Osteocyte (in vitro differentiated cells): ENCODE measurements at regions not wholly inside any gene's neighbourhood (a gene's known extent, or its start where the extent isn't known, plus 50 kb on each side); places are given as distances from the start of the nearest gene placed in this dataset.

Experiments used
- DNase-seq: peaks from one replicate; pipeline ENCODE4 v3.0.0; 2021; ENCODE audit warnings: mixed read lengths; ENCODE audit not compliant: unreplicated experiment; ENCODE audit errors: extremely low spot score
- H3K27ac Mint-ChIP-seq: one replicate; pipeline ENCODE4 v1.8.0; 2021; ENCODE audit warnings: mild to moderate bottlenecking, mixed read lengths; ENCODE audit not compliant: unreplicated experiment
- H3K27me3 Mint-ChIP-seq: one replicate; pipeline ENCODE4 v1.8.0; 2021; ENCODE audit warnings: mixed read lengths; ENCODE audit not compliant: unreplicated experiment
- H3K36me3 Mint-ChIP-seq: one replicate; pipeline ENCODE4 v1.8.0; 2021; ENCODE audit warnings: mixed read lengths; ENCODE audit not compliant: unreplicated experiment
- H3K4me1 Mint-ChIP-seq: one replicate; pipeline ENCODE4 v1.8.0; 2021; ENCODE audit warnings: mixed read lengths; ENCODE audit not compliant: unreplicated experiment
- H3K4me3 Mint-ChIP-seq: one replicate; pipeline ENCODE4 v1.8.0; 2021; ENCODE audit warnings: mild to moderate bottlenecking, moderate library complexity, mixed read lengths; ENCODE audit not compliant: unreplicated experiment
- H3K9me3 Mint-ChIP-seq: one replicate; pipeline ENCODE4 v1.8.0; 2021; ENCODE audit warnings: mixed read lengths; ENCODE audit not compliant: unreplicated experiment
- TF ChIP-seq, protein P1 (sequence below): fragments of 200-600 bp; sonication (generic); IDR thresholded peaks from 2 replicates; pipeline ENCODE4 v1.5.0; 2021; ENCODE audit warnings: antibody characterized with exemption, mild to moderate bottlenecking, moderate library complexity

DNA sequence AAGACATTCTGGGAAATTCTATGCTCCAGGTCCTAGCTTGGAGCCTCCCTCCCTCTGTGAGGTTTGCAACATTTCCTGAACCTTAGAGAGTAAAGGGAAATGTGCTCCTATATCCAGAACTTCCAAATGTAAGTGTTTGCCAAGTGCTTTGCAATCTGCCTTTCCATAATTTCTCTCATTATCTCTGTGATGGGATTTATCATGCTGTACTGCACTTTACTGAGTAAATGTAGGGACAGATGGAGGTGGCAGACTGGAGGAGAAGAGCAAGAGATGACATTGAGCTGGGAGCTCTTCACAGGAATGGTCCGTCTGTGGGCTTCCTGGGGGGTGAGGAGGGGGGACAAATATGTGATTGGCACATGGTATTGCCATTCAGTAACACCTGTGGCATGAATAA lies 184.3 kb downstream of the SOX4 start:
- Mint-ChIP-seq H3K4me1 (peaks cover 7% of the 10 kb centered on the region), H3K9me3 (no peaks in the 10 kb centered on the region), H3K4me3 (no peak overlapping the region), H3K27ac (no peak overlapping the region), H3K27me3 (no peaks in the 10 kb centered on the region), H3K36me3 (no peaks in the 10 kb centered on the region)
- TF ChIP-seq, protein P1, sequence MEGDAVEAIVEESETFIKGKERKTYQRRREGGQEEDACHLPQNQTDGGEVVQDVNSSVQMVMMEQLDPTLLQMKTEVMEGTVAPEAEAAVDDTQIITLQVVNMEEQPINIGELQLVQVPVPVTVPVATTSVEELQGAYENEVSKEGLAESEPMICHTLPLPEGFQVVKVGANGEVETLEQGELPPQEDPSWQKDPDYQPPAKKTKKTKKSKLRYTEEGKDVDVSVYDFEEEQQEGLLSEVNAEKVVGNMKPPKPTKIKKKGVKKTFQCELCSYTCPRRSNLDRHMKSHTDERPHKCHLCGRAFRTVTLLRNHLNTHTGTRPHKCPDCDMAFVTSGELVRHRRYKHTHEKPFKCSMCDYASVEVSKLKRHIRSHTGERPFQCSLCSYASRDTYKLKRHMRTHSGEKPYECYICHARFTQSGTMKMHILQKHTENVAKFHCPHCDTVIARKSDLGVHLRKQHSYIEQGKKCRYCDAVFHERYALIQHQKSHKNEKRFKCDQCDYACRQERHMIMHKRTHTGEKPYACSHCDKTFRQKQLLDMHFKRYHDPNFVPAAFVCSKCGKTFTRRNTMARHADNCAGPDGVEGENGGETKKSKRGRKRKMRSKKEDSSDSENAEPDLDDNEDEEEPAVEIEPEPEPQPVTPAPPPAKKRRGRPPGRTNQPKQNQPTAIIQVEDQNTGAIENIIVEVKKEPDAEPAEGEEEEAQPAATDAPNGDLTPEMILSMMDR = no peak
- no peak for DNase-seq

DNA sequence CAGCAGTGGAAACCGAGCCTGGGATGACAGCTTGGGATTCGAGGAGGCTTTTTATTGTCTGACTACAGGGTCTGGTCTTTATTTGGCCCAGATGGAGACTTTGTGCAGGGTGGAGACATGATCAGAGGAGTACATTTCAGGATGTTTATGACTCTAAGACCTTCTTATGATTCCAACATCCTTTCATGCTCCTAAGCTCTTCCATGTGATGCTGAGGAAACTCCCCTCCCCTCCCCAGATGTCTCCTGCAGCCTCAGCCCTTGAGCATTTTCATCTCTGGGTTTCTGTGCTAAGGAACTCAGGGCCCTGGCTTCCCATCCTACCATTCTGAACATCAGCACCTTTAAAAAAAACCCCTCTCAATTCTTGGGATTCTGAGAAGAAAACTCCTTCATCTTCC lies 186.6 kb downstream of the SOX4 start:
- Mint-ChIP-seq H3K36me3 (no peaks in the 10 kb centered on the region), H3K4me1 (peaks cover 7% of the 10 kb centered on the region), H3K9me3 (no peaks in the 10 kb centered on the region), H3K27me3 (no peaks in the 10 kb centered on the region), H3K27ac (no peak overlapping the region), H3K4me3 (no peak overlapping the region)
- TF ChIP-seq, protein P1 = no peak
- no peak for DNase-seq

DNA sequence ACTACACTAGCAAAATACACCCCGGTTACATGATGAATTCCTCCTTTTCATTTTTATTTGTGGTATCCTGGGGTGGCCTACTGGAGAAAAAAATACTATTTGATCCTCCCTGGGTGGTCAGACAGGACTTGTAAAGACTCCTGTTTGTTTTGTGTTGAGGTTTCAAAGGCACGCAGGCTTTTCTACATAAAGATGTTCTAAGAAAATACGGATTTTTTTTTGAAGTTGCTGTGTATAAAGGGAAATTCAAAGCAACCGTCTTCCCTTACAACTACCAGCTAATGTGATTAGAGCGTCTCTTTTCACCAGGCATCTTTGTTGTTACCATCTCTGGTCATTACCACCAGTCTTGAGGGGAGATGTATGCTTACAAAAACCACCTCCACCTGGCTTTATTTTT lies 187.1 kb downstream of the SOX4 start:
- Mint-ChIP-seq H3K4me3 (no peak overlapping the region), H3K27me3 (no peaks in the 10 kb centered on the region), H3K9me3 (no peaks in the 10 kb centered on the region), H3K4me1 (peaks cover 7% of the 10 kb centered on the region), H3K36me3 (no peaks in the 10 kb centered on the region), H3K27ac (no peak overlapping the region)
- TF ChIP-seq, protein P1 = no peak
- no peak for DNase-seq

DNA sequence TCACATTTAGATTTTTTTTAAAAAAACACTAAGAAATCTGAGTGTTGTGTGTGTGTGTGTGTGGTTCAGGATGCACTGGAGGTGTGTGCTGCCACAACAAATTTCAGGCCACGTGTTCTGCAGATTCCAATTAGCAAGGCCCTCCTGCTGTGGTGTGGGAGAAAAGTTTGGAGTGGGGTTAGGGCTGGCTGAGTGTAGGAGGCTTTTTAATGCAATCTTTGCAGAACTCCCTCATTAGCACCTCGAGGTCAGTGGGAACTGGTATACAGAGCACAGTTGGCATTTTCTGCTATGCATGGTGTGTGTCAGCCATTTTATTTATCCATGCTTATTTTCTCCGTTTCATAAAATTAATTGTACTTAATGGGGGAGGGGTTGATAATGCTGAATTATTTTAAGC lies 187.6 kb downstream of the SOX4 start:
- H3K27ac Mint-ChIP-seq = no peak overlapping the region
- H3K36me3 Mint-ChIP-seq = no peaks in the 10 kb centered on the region
- DNase-seq = no peak

DNA sequence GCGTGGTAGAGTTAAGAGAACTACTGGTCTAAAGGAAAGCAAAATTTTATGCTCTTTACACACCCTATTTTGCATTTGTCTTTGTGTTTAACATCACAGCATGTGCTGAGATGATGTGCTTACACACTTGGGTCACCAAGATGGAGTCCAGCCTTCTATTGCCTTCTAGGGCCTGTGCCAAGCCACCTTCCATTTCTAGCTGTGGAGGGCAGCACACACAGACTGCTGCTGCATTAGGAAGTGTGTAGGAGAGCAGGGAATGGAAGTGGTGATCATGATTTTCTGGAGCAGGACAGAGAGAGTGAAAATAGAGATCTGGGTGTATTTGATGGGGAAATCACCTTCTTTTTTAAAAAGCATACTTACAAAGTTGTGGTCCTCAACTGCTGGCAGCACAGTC lies 191.6 kb downstream of the SOX4 start:
- no peak overlapping the region for H3K27ac Mint-ChIP-seq
- TF ChIP-seq, protein P1 = no peak
- no peaks in the 10 kb centered on the region for H3K27me3 Mint-ChIP-seq
- no peaks in the 10 kb centered on the region for H3K36me3 Mint-ChIP-seq
- peaks cover 7% of the 10 kb centered on the region for H3K4me1 Mint-ChIP-seq
- H3K4me3 Mint-ChIP-seq = no peak overlapping the region
- no peaks in the 10 kb centered on the region for H3K9me3 Mint-ChIP-seq
- DNase-seq = no peak

More for the DNA sequence above, 187.6 kb downstream of the SOX4 start:
- Mint-ChIP-seq H3K4me3 (no peak overlapping the region), H3K4me1 (peaks cover 7% of the 10 kb centered on the region), H3K27me3 (no peaks in the 10 kb centered on the region), H3K9me3 (no peaks in the 10 kb centered on the region)
- TF ChIP-seq, protein P1 = no peak
